Stimulated activated CD4-positive, alpha-beta T cell treated with anti-CD3 and anti-CD28 coated beads, Interleukin-15, amount 100 ng/mL, for 1 hour (primary cell): ENCODE measurements at regions not wholly inside any gene's neighbourhood (a gene's known extent, or its start where the extent isn't known, plus 50 kb on each side); places are given as distances from the start of the nearest gene placed in this dataset.
"Not testable (repeated sequence)": the region's sequence is repeated elsewhere in the genome, so short reads cannot be mapped to it uniquely, and the experiment has no call there.

Source experiments
- DNase-seq, 2 donors: peaks; one replicate each; pipeline ENCODE4 v3.0.0-alpha.2; 2020; ENCODE audit warnings: low read depth in 1 of 2, low spot score in 1 of 2

DNA sequence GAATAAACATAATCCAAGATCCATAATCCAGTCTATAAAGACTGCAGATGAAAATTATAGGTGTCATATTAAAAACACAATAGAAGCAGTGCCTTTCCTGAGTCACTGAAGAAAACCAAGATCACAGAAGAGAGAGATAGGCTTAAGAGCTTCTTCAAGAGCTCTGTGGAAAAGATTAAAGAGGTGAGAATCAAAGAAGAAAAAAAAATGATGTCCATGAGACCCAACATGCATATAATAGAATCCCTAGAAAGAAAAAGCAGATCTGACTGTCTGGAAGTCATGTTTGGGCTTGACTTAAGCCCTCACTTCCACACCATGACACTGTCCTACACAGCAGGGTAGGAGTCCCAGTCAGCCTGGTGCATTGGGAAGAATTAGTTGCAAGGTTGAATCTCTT, 205.6 kb upstream of the PROK2 start:
- no peak for DNase-seq

DNA sequence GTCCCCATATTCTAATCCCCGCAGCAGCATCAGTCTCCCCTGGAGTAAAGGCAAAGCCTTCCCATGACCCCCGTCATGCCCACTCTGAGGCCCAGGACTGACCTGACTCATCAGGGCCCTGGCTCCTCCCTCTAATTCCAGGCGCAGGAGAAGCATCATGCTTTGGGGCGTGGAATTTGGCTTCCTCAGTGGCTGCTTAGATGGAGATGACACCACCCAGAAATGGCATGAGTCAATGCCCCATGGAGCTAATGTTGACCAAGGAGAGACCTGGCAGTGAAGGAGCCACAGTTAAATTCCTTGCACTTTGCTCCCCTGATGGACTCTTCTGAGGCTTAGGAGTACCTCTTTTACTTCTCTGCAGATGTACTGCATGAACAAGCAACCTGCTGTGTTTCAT, 204.2 kb upstream of the PROK2 start:
- no peak for DNase-seq

DNA sequence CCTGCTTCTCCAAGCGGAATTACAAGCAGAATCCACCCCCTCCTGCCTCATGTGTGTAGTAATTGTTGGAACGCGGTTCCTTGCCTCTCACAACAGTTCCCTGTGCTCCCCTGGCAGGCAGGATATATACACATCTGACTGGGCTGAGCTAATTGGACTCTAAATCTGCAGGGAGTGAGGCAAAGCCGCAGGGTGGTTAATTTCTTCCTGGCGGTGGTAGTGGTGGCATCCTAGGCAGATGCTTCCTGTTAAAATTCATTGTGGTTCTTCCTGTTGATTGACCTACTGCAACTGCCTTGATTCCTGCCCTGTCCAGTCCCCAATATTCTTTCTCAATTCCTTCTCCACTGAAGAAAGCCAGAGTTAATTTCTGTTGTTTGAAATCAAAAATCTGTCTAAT, 202.9 kb upstream of the PROK2 start:
- DNase-seq = no peak

DNA sequence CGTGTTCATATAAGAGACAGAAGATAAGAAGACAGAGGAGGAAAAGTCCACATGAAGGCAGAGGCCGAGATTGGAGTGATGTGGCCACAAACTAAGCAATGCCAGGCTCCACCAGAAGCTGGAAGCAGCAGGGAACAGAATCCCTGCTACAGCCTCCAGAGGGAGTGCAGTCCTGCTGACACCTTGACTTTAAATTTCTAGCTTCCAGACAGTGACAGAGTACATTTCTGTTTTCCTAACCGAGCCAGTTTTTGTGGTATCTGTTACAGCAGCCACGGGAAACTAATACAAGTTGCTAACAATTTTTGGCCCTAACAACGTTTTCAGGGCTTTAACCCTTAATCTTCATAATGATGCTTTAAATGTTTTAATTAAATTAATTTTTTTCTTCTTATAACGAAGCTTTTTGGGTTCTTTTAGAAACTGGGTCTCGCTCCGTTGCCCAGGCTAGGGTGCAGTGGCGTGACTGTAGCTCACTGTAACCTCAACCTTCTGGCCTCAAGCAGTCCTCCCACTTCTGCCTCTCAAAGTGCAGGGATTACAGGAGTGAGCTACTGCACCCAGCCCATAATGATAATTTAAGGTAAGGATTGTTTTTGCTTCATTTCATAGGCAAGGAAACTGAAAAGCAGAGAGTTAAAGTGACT, 202.3 kb upstream of the PROK2 start:
- DNase-seq = no peak

DNA sequence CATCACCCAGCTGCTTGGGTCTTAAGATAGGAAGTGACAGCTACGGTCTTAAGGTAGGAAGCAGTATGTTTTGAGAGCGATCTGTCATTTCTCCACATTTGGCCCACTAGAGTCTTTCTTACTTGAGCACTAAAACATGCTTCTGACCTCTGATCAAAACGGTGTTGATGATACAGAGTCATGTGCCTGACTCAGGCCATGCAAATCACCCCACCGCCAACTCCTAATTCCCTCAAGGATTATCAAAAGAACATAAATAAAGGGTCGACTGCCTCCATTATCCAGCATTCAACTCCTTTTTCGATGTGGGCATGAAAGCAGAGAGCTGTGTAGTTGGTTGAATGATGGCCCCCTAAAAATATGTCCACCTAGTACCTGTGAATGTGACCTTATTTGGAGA, 201.7 kb upstream of the PROK2 start:
- no peak for DNase-seq

DNA sequence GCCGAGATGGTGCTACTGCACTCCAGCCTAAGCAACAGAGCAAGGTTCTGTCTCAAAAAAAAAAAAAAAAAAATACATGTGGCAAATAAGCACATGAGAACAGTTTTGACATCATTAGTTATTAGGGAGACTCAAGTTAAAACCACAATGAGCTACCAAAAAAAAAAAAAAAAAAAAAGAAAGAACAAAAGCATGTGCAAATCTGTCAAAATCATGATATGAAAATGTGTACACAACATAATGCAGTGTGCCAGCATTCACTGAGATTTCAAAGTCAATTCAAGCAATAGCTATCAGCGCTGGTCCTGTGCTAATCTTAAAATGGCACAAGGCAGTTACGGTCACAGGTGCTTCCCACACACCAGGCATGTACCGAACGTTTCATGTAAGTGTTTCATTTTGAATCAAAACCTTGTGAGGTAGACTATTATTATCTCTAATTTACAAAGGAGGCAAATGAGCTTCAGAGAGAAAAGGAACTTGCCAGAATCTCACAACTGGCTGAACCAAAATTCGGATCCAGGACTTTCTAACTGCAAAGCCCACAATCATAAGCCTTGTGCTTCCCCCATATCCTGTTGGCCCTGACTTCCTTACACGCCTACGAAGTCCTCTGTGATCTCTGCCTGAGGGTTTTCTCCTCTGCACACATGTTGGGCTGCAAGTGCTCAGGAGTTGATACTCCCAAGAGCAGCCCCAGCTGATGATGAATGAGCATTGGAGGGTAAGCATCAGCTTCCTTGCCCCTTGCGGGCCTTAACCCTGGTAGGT, 200.1 kb upstream of the PROK2 start:
- DNase-seq = no peak

DNA sequence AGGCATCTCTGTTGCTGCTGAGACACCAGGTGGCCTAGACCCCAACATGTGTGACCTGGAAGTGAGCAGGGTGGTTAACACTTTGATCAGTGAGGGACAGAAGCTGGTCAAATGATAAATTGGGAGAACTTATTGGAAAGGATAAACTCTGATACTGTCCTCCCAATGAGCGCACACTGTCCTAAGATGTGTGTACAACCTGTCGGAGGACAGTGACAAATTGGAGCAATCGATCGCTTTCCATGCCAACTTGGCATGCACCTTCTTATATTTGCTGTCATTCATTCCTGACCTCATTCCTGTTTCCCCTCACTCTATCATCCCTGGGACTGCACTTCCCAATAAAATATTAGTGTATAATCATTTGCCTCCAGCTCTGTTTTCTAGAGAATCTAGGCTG, 198.7 kb upstream of the PROK2 start:
- DNase-seq = no peak

DNA sequence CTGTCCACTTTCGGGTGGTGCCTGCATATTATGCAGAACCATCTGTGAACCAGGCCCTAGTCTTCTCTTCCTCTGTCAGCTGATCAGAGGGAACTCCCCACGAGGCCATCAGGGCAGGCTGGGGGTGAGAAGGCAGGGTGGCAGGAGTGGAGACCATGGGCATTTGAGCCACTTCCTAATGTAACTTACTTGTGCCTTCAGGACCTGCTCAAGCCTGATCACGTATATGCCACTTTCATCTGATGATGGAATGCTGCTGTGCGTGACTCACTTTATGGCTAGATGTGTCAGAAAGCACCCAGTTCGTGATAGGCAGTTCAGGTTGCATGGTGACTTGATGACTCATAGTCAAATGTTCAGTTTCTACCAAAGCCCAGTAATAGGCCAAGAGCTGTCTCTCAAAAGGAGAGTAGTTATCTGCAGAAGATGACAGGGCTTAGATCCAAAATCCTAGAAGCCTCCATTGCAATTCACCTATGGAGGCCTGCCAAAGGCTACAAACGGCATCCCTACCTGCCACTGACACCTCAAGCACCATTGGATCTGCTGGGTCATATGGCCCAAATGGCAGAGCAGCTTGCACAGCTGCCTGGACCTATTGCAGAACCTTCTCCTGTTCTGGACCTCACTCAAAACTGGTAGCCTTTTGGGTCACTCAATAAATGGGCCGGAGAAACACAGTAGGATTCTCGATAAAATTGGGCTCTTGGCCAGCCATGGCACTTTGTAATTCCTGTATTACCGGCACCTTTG, 197.7 kb upstream of the PROK2 start:
- DNase-seq = not testable (repeated sequence)

DNA sequence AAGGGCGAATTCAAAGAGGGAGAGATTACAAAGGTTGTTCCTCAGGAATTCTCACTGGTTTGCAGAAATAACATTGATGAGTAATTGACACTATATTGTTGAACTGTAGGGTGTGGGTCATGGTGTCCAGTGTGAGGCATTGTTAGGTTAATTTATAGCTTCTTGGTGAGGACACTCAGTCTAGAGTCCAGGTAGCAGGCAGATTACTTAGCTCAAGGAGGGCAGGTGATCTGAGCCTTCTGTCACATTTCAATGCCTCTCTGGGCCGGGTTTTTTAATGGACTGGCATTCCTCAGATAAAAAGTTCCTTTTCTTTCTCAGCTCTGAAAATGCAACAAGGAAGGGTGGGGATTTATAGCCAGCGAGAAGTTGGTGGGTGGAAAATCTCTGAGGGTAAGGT, 194.2 kb upstream of the PROK2 start:
- DNase-seq = no peak

DNA sequence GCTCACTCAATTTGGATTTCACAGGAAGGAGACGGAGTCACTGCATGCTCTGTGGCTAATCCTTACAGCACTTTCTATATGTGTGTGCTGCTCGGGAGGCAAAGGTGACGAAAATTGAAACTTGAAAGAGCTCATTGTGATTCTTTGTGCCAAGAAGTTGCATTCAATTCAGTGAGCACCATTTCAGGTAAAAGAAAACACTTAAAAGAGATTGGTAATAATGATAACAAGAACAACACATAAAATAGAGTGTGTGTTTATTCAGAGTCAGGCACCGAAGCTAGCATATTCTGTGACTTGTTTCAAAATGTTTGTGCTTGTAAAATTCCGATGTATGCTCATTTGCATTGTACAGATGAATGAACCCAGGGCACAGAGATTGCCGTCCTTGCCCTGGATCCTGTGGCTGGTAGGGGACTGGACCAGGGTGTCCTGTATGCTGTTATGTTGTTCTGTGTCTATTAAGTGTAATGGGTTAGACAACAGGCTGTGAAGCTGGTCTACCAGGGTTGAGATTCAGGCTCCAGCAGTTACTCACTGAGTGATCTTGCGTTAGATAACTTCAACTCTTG, 193.3 kb upstream of the PROK2 start:
- no peak for DNase-seq

DNA sequence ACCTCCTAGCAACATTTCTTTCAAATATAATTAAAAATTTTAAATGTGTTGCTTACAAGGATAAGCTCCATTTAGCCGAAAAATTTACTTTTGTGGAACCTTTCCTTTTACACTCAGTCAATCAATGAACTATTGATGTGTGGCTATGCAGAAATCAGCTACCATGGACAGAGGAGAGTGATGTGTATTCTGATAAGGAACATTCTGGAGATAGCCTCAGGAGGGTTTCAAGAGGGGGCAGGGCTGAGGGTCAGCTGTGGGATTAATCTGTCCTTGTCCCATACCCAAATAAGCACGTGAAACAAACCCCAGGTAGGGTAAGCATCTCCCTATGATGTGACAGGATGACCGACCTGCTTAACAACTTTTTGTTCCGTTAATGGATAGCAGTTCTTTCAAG, 192.6 kb upstream of the PROK2 start:
- no peak for DNase-seq

DNA sequence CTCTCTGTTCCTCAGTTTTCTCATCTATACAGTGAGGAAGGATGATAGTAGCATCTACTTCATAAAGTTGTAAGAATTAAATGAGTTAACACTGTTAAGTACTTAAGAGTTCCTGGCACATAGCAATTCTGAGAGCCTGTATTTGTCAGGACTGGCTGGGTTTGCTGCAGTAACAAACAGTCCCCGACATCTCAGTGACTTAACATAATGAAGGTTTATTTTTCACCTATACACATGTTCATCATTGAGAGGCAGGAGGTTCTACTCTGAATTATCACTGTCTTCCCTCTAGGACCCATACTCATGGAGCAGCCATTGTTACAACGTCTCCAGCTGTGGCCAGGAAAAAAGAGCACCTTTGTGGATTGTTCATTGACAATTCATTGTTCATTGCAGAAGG, 190.6 kb upstream of the PROK2 start:
- DNase-seq = no peak

DNA sequence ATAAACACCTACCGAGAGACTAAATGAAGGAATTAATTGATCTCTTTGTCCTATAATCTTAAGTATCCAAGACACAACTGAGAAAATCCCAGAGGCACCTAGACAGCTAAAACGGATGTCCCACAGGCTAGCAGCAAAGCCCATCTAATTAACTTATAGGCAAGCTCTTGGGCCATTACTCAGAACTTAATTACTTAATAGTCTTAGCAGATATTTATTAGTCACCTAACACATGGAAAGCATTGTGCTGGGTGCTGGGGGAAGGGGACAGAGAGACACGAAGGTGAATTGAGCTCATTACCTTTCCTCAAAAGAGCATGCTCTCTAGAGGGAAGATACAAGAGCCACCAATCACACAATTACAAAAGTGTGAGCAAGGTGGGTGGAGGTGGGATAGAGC, 189.8 kb upstream of the PROK2 start:
- no peak for DNase-seq

DNA sequence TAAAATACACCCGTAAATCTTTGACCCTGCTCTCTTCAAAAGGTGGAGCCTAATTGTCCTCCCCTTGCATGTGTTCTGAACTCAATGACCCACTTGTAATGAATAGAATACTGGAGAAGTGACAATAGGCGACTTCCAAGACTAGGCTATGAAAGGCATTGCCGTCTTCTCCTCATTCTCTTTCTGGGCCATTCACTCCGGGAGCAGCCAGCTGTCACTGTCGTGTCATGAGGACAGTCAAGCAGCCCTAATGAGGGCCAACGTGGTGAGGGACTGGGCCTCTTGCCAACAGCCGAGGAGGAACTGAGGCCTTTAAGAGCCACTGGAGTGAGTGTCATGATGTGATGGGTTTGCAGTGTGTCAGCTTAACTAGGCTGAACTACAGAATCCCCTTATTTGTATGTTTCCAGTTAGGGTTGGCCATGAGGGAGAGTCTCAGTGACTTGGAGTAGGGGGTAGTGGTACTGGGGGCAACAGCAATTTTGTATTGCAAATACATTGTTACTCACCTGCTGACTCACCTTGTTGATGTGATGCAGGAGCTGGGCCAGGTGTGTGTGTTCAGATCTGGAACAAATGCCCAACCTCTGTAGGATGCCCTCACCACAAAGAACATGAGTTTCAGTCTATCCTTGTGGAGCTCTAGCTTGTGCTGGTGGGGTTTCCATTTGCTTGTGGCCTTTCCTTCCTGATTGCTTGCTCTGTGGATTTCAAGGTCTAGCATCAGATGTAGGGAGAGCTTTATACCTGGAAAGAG, 188.5 kb upstream of the PROK2 start:
- DNase-seq = no peak

DNA sequence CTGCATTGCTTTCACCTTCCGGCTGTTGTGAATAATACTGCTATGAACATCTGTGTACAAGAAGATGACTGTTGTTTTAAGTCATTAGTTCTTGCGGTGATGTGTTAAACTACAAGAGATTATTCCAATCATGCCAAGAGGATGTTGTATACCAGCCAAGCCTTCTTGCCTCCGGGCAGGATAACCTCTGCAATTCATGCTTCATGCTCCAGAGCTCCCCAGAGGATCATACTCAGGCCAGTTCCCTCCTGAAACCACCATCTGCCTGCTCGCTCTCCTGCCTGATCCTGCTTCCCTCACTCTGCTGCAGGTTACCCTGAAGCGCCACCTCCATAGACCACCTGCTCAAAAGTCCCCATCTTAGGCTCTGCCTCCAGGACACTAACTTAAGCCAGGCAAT, 187.1 kb upstream of the PROK2 start:
- DNase-seq = no peak

DNA sequence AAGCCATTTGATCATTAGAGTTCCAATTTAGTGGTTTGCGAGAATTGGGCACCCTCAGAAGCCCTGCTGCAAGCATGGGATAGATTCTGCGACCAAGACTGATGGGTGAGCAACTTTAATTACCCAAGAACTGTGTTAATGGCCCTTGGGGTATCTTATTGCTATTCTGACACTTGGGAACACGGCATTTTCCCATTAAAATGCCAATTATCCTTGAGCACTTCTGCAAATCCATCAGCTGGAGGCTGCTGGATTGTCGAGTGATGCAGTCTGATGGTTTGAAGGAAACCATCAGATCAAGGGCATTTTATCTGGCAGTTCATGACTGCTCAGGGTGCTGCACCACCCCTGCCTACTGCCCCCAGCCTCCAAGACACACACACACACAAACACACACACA, 183.6 kb upstream of the PROK2 start:
- no peak for DNase-seq

DNA sequence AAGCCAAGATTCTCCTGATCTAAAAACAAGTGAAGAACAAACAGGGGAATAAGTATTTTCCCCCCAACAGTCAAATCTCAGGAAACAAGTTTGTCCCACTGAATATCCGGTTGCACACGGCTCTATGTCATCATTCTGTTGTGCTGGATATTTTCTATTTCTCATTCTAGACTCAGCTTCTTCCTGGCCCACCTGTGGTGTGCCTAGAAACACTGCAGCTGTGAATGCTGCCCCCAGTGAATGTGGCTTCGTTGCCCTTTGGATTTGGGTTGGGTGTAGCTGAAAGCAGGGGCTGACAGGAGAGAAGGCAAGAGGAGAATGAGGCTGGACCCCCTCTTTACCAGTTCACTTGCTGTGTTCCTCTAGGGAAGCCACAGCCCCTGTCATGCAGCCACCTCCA, 181.2 kb upstream of the PROK2 start:
- DNase-seq = no peak

DNA sequence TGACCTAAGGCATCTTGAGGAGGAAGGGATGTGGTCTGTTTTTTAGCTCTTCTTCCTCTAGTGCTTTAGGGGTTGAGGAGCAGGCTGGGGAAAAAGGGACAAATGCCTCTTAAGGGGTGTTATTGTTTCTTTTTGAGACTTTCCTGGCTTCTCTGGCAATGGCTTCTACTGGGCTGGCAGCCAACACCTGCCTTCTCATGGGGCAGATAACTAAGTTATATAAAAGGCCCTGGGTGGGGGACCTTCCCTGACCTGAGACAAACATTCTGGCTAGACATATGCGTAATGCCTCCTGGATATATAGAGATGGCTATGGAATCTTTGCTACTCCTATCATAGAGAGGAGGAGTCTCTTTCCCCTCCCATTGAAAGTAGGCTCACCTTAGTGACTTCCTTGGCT, 179.2 kb upstream of the PROK2 start:
- no peak for DNase-seq

DNA sequence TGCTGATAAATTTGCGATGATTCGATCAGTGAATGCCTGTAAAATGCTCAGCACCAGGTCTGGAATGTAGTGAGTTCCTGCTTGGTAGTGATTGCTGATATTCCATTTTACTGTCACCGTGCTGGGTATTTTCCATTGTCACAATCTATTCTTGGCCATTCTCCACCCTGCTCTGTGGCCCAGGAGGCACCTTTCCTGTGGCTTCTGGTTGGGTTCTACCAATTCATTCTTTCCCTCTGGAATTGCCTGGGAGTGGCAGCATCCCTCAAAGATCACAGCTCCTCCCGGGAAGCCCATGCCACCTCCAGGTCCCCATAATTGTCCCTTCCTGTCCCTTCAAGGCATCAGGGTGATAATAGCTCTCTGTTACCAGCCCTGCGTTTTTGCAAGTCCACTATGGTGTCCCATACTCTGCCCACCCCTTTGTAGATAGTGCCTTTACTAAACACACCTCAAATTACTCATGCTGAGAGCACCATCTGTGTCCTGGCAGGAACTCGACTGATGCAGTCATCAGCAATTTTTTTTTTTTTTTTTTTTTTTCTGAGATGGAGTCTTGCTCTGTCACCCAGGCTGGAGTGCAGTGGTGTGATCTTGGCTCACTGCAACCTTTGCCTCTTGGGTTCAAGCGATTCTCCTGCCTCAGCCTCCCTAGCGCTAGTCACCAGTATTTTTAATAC, 177.8 kb upstream of the PROK2 start:
- DNase-seq = no peak

DNA sequence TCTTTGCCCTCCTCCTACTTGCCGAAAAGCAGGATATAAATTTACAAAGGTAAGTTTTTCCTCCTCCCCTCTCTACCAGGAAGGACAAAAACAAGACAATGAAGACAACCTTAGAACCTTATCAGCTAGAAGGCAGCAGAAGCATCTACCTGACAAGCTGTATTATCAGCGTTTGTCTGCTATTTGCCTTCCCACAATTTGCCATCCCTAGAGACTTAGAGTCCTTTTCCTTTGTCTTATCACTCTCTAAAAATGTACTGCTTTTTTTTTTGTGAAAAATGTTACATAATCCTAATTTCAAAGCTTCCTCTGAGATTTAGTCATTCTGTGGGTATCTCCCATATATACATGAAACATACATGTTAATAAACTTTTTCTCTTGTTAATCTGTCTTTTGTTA, 176.9 kb upstream of the PROK2 start:
- DNase-seq = no peak

DNA sequence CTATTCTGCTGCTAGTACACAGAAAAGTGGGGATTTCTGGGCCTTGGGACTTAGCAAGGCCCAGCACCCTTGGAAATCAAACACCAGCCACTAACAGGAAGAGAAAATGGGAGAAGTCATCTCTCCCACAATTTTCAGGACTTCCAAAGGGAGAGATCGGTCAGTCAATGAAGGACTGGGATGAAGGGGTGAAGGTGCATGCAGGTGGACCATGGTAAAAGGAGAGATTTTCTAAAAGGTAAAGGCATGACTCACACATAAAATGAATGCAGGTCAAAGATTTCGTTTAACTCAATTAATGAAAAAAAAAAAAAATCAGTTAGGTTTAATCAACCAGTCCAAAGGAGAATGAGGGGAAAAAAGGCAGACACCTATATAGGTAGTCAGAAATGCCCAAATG, 176.4 kb upstream of the PROK2 start:
- no peak for DNase-seq
